ENCODE measurements at regions not wholly inside any gene's neighbourhood (a gene's known extent, or its start where the extent isn't known, plus 50 kb on each side); places are given as distances from the start of the nearest gene placed in this dataset.

GRCh38 chr14:89648510-89648909 lies 231.5 kb upstream of the FOXN3 start:
- intact Hi-C loops (cut with DNase I), result no loop called here
- no peaks in the 10 kb centered on the region for H3K27me3 ChIP-seq (ENCODE audit: control insufficient read depth in 1 of 2, insufficient read depth in 2 of 2, low read length in 1 of 2)
- H3K4me3 ChIP-seq (ENCODE audit: low read length in 2 of 2), result no peak overlapping the region
- DNase-seq (no peak), ATAC-seq (ENCODE audit: low FRiP score) (no peak)
- no peaks in the 10 kb centered on the region for H3K9me3 ChIP-seq (ENCODE audit: control insufficient read depth, low read length)
- H3K27ac ChIP-seq (ENCODE audit: low read depth in 1 of 2, low read length in 2 of 2), result no peak overlapping the region
- H3K4me1 ChIP-seq (ENCODE audit: control insufficient read depth in 1 of 2, insufficient read depth in 2 of 2, low read length in 2 of 2), result no peaks in the 10 kb centered on the region
- no peaks in the 10 kb centered on the region for H3K36me3 ChIP-seq (ENCODE audit: control insufficient read depth in 1 of 2, insufficient read depth in 2 of 2, low read length in 1 of 2)
- 84 to 86% methylated on average over 3 of the region's 3 CpGs for WGBS, 2 donors

DNA sequence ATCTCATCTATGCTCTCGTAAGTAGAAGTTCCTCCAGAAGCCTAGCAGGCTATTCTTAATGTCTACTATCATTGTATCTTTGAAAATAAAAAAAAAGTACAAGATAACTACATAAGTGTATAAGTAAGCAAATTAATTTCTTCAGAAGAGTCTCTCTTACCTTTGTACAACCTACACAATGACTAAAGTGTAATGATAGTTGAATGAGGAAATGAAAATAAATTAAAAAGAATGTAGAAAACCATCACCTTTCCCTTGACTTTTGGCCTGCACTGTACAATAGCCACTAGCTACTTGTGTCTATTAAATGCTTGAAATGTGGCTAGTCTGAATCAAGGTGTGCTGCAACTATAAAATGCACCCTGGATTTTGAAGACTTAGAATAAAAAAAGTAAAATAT lies 229.9 kb upstream of the FOXN3 start:
- Histone ChIP-seq H3K27me3 (ENCODE audit: control insufficient read depth in 1 of 2, insufficient read depth in 2 of 2, low read length in 1 of 2) (no peaks in the 10 kb centered on the region), H3K4me1 (ENCODE audit: control insufficient read depth in 1 of 2, insufficient read depth in 2 of 2, low read length in 2 of 2) (no peaks in the 10 kb centered on the region), H3K27ac (ENCODE audit: low read depth in 1 of 2, low read length in 2 of 2) (no peak overlapping the region), H3K9me3 (ENCODE audit: control insufficient read depth, low read length) (no peaks in the 10 kb centered on the region), H3K4me3 (ENCODE audit: low read length in 2 of 2) (no peak overlapping the region), H3K36me3 (ENCODE audit: control insufficient read depth in 1 of 2, insufficient read depth in 2 of 2, low read length in 1 of 2) (no peaks in the 10 kb centered on the region)
- DNase-seq (no peak), ATAC-seq (ENCODE audit: low FRiP score) (no peak)
- intact Hi-C loops (cut with DNase I), result no loop called here
- WGBS, 2 donors, result 96 to 100% methylated on average over 1 of the region's 1 CpG

DNA sequence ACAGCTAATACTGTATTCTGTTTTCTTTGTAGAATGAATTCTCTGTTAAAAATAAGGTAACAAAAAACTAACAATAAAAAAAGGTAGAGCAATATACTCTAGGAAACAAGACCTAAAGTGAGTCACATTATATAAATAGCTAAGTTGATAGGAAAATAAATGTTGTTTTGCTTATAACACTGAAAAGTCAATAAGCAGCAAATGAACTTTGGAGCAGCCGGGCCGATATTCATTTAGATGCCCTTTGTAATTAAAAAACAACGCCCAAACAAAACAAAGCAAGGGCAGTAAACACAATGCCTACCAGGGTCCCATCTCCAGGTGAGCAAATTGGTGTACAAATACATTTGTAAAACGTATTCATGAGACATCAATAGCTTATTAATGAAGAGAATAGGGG lies 227.6 kb upstream of the FOXN3 start:
- whole genome bisulfite sequencing, 2 donors, result 89 to 92% methylated on average over 4 of the region's 4 CpGs
- Histone ChIP-seq H3K9me3 (ENCODE audit: control insufficient read depth, low read length) (no peaks in the 10 kb centered on the region), H3K4me1 (ENCODE audit: control insufficient read depth in 1 of 2, insufficient read depth in 2 of 2, low read length in 2 of 2) (no peaks in the 10 kb centered on the region), H3K36me3 (ENCODE audit: control insufficient read depth in 1 of 2, insufficient read depth in 2 of 2, low read length in 1 of 2) (no peaks in the 10 kb centered on the region), H3K27ac (ENCODE audit: low read depth in 1 of 2, low read length in 2 of 2) (no peak overlapping the region), H3K27me3 (ENCODE audit: control insufficient read depth in 1 of 2, insufficient read depth in 2 of 2, low read length in 1 of 2) (no peaks in the 10 kb centered on the region), H3K4me3 (ENCODE audit: low read length in 2 of 2) (no peak overlapping the region)
- DNase-seq (no peak), ATAC-seq (ENCODE audit: low FRiP score) (no peak)
- intact Hi-C loops (cut with DNase I), result no loop called here

DNA sequence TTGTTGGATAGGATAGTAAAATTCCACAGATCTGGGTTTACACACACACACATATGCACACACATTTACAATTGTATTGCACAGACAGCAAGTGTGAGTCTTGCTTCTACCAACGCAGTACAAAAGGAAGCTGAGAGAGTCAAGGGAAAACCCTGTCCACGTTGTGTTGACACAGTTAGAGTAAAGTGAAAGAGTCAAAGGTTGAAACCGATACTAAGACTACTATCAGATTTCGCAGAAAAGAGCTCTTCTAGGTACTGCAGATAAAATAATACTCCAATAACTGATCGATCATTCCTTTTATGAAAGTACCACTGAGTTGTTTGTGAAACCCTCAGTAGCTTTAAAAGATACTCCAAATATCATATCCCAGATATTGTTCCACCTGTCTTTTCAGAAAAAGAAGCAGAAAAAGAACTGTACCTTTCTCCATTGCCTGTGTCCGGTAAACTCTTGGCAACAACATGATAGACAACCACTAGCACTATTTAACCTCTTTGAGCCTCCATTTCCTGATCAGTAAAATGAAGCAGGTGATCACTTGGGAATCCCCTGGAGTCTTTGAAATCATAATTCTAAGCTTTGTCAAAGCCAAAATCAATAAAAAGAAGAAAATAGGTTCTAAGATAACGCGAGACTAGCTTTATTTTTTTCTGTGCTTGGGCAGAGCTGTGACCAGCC lies 224.6 kb upstream of the FOXN3 start:
- Histone ChIP-seq H3K27ac (ENCODE audit: low read depth in 1 of 2, low read length in 2 of 2) (no peak overlapping the region), H3K27me3 (ENCODE audit: control insufficient read depth in 1 of 2, insufficient read depth in 2 of 2, low read length in 1 of 2) (no peaks in the 10 kb centered on the region), H3K4me3 (ENCODE audit: low read length in 2 of 2) (no peak overlapping the region), H3K9me3 (ENCODE audit: control insufficient read depth, low read length) (no peaks in the 10 kb centered on the region), H3K36me3 (ENCODE audit: control insufficient read depth in 1 of 2, insufficient read depth in 2 of 2, low read length in 1 of 2) (no peaks in the 10 kb centered on the region), H3K4me1 (ENCODE audit: control insufficient read depth in 1 of 2, insufficient read depth in 2 of 2, low read length in 2 of 2) (no peaks in the 10 kb centered on the region)
- ATAC-seq (ENCODE audit: low FRiP score) (no peak), DNase-seq (no peak)
- WGBS, 2 donors, result 81 to 85% methylated on average over 8 of the region's 8 CpGs
- intact Hi-C loops (cut with DNase I), result no loop called here

DNA sequence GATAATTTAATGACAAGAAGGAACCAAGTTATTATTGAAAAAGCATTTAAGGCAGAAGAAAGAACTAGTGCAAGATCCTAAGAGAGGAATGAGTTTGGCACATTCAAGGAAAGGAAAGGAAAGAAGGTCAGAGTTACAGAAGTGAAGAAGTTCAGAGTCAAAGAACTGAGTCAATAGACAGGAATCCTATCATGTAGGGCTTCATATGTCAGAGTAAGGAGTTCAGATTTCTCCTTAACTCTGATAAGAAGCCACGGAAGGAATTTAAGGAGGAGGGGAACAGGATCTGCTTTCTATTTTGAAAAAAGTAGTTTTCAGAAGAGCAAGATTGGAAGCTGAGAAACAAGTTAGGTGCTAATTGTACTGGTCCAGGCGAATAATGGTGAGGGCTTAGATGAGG lies 223.1 kb upstream of the FOXN3 start:
- ATAC-seq (ENCODE audit: low FRiP score) (no peak), DNase-seq (no peak)
- H3K36me3 ChIP-seq (ENCODE audit: control insufficient read depth in 1 of 2, insufficient read depth in 2 of 2, low read length in 1 of 2), result no peaks in the 10 kb centered on the region
- no peaks in the 10 kb centered on the region for H3K4me1 ChIP-seq (ENCODE audit: control insufficient read depth in 1 of 2, insufficient read depth in 2 of 2, low read length in 2 of 2)
- no peaks in the 10 kb centered on the region for H3K27me3 ChIP-seq (ENCODE audit: control insufficient read depth in 1 of 2, insufficient read depth in 2 of 2, low read length in 1 of 2)
- no peaks in the 10 kb centered on the region for H3K9me3 ChIP-seq (ENCODE audit: control insufficient read depth, low read length)
- intact Hi-C loops (cut with DNase I), result no loop called here
- H3K27ac ChIP-seq (ENCODE audit: low read depth in 1 of 2, low read length in 2 of 2), result no peak overlapping the region
- 71 to 72% methylated on average over 2 of the region's 2 CpGs for whole genome bisulfite sequencing, 2 donors
- no peak overlapping the region for H3K4me3 ChIP-seq (ENCODE audit: low read length in 2 of 2)

DNA sequence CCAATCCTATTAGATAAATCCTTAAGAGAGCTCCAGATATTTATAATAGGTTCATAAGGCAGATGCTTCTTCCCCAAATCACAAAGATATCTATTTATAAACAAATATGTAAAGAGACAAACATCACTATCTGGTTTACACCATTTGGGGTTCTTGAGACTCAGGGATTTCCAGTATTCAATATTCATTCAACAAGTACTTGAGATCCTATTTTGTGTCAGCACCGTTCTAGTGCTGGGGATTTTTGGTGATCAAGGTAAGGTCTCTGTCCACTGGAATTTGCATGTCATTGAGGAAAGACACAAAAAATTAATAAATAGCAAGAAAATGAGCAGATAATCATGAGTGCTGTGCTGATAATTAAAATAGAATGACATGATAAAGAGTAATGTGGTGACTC lies 222.7 kb upstream of the FOXN3 start:
- no peak overlapping the region for H3K4me3 ChIP-seq (ENCODE audit: low read length in 2 of 2)
- ATAC-seq (ENCODE audit: low FRiP score), result no peak

DNA sequence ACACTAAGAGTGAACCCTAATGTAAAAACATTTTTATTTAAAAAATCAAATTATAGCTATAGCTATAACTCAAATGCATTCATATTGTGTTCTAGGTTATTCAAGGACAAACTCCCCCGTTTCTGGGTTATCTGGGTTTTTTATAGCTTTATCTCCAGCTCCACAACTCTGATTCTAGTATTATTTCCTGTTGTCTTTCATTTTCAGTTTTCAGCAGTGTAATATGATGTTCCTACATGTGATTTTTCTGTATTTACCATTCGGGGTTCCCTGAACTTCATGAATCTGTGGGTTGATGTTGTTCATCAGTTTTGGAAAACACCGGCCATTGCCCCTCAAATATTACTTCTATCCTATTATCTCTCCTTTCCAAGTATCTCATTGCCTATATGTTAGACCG lies 221.9 kb upstream of the FOXN3 start:
- no peak for DNase-seq
- Histone ChIP-seq H3K4me3 (ENCODE audit: low read length in 2 of 2) (no peak overlapping the region), H3K9me3 (ENCODE audit: control insufficient read depth, low read length) (no peaks in the 10 kb centered on the region), H3K36me3 (ENCODE audit: control insufficient read depth in 1 of 2, insufficient read depth in 2 of 2, low read length in 1 of 2) (no peaks in the 10 kb centered on the region), H3K27me3 (ENCODE audit: control insufficient read depth in 1 of 2, insufficient read depth in 2 of 2, low read length in 1 of 2) (no peaks in the 10 kb centered on the region), H3K27ac (ENCODE audit: low read depth in 1 of 2, low read length in 2 of 2) (no peak overlapping the region), H3K4me1 (ENCODE audit: control insufficient read depth in 1 of 2, insufficient read depth in 2 of 2, low read length in 2 of 2) (no peaks in the 10 kb centered on the region)
- 86 to 89% methylated on average over 4 of the region's 4 CpGs for WGBS, 2 donors
- intact Hi-C loops (cut with DNase I), result no loop called here
- ATAC-seq (ENCODE audit: low FRiP score), result no peak

More for the DNA sequence above, 222.7 kb upstream of the FOXN3 start:
- Histone ChIP-seq H3K4me1 (ENCODE audit: control insufficient read depth in 1 of 2, insufficient read depth in 2 of 2, low read length in 2 of 2) (no peaks in the 10 kb centered on the region), H3K9me3 (ENCODE audit: control insufficient read depth, low read length) (no peaks in the 10 kb centered on the region), H3K36me3 (ENCODE audit: control insufficient read depth in 1 of 2, insufficient read depth in 2 of 2, low read length in 1 of 2) (no peaks in the 10 kb centered on the region), H3K27ac (ENCODE audit: low read depth in 1 of 2, low read length in 2 of 2) (no peak overlapping the region), H3K27me3 (ENCODE audit: control insufficient read depth in 1 of 2, insufficient read depth in 2 of 2, low read length in 1 of 2) (no peaks in the 10 kb centered on the region)
- intact Hi-C loops (cut with DNase I), result no loop called here
- 98 to 99% methylated on average over 1 of the region's 1 CpG for WGBS, 2 donors
- no peak for DNase-seq

- DNase-seq, result no peak
- H3K27me3 ChIP-seq (ENCODE audit: control insufficient read depth in 1 of 2, insufficient read depth in 2 of 2, low read length in 1 of 2), result no peaks in the 10 kb centered on the region
- no peak overlapping the region for H3K4me3 ChIP-seq (ENCODE audit: low read length in 2 of 2)
- WGBS, 2 donors, result 66 to 72% methylated on average over 2 of the region's 2 CpGs
- no peaks in the 10 kb centered on the region for H3K9me3 ChIP-seq (ENCODE audit: control insufficient read depth, low read length)
- H3K4me1 ChIP-seq (ENCODE audit: control insufficient read depth in 1 of 2, insufficient read depth in 2 of 2, low read length in 2 of 2), result no peaks in the 10 kb centered on the region
- no peaks in the 10 kb centered on the region for H3K36me3 ChIP-seq (ENCODE audit: control insufficient read depth in 1 of 2, insufficient read depth in 2 of 2, low read length in 1 of 2)
- intact Hi-C loops (cut with DNase I), result no loop called here
- no peak for ATAC-seq (ENCODE audit: low FRiP score)
- no peak overlapping the region for H3K27ac ChIP-seq (ENCODE audit: low read depth in 1 of 2, low read length in 2 of 2)
Observed at GRCh38 chr14:89637581-89637980, 220.5 kb upstream of the FOXN3 start.

DNA sequence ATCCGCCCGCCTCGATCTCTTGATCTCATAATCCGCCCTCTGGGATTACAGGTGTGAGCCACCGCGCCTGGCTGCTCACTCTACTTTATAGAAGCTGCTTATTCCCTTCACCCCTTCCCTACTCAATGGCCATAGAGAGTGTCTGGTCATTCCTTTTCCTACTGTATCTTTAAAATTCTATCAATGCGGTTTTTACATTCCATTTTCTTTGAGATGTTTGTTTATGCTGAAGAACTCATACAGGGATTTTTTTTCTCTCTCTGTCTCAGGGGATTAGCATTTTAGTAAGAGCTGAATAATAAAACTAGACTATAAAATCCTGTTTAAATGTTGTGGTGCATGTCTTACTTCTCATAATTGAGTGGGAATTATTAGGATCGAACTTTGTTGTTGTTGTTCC lies 218.6 kb upstream of the FOXN3 start:
- Histone ChIP-seq H3K9me3 (ENCODE audit: control insufficient read depth, low read length) (no peaks in the 10 kb centered on the region), H3K4me3 (ENCODE audit: low read length in 2 of 2) (no peak overlapping the region), H3K27me3 (ENCODE audit: control insufficient read depth in 1 of 2, insufficient read depth in 2 of 2, low read length in 1 of 2) (no peaks in the 10 kb centered on the region), H3K27ac (ENCODE audit: low read depth in 1 of 2, low read length in 2 of 2) (no peak overlapping the region), H3K36me3 (ENCODE audit: control insufficient read depth in 1 of 2, insufficient read depth in 2 of 2, low read length in 1 of 2) (no peaks in the 10 kb centered on the region), H3K4me1 (ENCODE audit: control insufficient read depth in 1 of 2, insufficient read depth in 2 of 2, low read length in 2 of 2) (no peaks in the 10 kb centered on the region)
- ATAC-seq (ENCODE audit: low FRiP score) (no peak), DNase-seq (no peak)
- intact Hi-C loops (cut with DNase I), result no loop called here
- 90 to 94% methylated on average over 8 of the region's 8 CpGs for WGBS, 2 donors

Data from aorta (tissue), 5 donors.